Fibroblast of lung (primary cell): ENCODE measurements at regions not wholly inside any gene's neighbourhood (a gene's known extent, or its start where the extent isn't known, plus 50 kb on each side); places are given as distances from the start of the nearest gene placed in this dataset.

ENCODE experiments used
- DNase-seq, 2 donors: peaks; one replicate each; pipeline versions ENCODE4 v3.0.0 to v3.0.0-alpha.2; 2010; ENCODE audit warnings: low read depth in 2 of 2
- H2AFZ ChIP-seq: 2 replicates; pipeline ENCODE4 v1.5.1; 2012; ENCODE audit warnings: low read length, control low read depth, inconsistent platforms
- H3K27ac ChIP-seq: 2 replicates; pipeline ENCODE4 v1.5.1; 2011; ENCODE audit warnings: low read length, control low read depth; ENCODE audit not compliant: insufficient read depth
- H3K27me3 ChIP-seq: 2 replicates; pipeline ENCODE4 v1.5.1; 2011; ENCODE audit warnings: mild to moderate bottlenecking, low read length; ENCODE audit not compliant: control insufficient read depth, insufficient read depth
- H3K36me3 ChIP-seq: 2 replicates; pipeline ENCODE4 v1.5.1; 2011; ENCODE audit warnings: low read length; ENCODE audit not compliant: control insufficient read depth, insufficient read depth
- H3K4me1 ChIP-seq: 2 replicates; pipeline ENCODE4 v1.5.1; 2011; ENCODE audit warnings: low read length; ENCODE audit not compliant: control insufficient read depth, insufficient read depth; ENCODE audit errors: extremely low read depth
- H3K4me2 ChIP-seq: 2 replicates; pipeline ENCODE4 v1.5.1; 2011; ENCODE audit warnings: low read length, control low read depth; ENCODE audit not compliant: insufficient read depth; ENCODE audit errors: extremely low read depth
- H3K4me3 ChIP-seq, 4 experiments: fragments of 200-600 bp in 1 of 4; sonication (generic) in 1 of 4; replicated peaks in 1 of 4; 2 replicates each; pipeline ENCODE4 v1.5.1; 2011 to 2016; ENCODE audit warnings: low read length in 4 of 4, low read depth in 3 of 4, mild to moderate bottlenecking in 3 of 4, control low read depth in 2 of 4, inconsistent platforms in 1 of 4, mixed read lengths in 1 of 4; ENCODE audit not compliant: insufficient read depth in 1 of 4; ENCODE audit errors: control extremely low read depth in 1 of 4
- H3K79me2 ChIP-seq: 2 replicates; pipeline ENCODE4 v1.5.1; 2012; ENCODE audit warnings: mild to moderate bottlenecking, low read length, inconsistent platforms; ENCODE audit not compliant: control insufficient read depth, insufficient read depth
- H3K9ac ChIP-seq: 2 replicates; pipeline ENCODE4 v1.5.1; 2011; ENCODE audit warnings: mild to moderate bottlenecking, low read length, control low read depth; ENCODE audit not compliant: insufficient read depth
- H3K9me3 ChIP-seq: 2 replicates; pipeline ENCODE4 v1.5.1; 2012; ENCODE audit warnings: low read depth, low read length; ENCODE audit not compliant: control insufficient read depth, insufficient read depth
- H4K20me1 ChIP-seq: 2 replicates; pipeline ENCODE4 v1.5.1; 2011; ENCODE audit warnings: low read length; ENCODE audit not compliant: control insufficient read depth, insufficient read depth; ENCODE audit errors: extremely low read depth
- CTCF ChIP-seq, 2 donors: IDR thresholded peaks in 1 of 2; conservative IDR thresholded peaks in 1 of 2; 1 replicate in 1 of 2; 2 replicates in 1 of 2; pipeline ENCODE4 v1.5.1; 2011 to 2012; ENCODE audit warnings: low read length in 2 of 2, control low read depth in 1 of 2, inconsistent platforms in 1 of 2, low read depth in 1 of 2, mild to moderate bottlenecking in 1 of 2
- EZH2 ChIP-seq: IDR thresholded peaks from 2 replicates; pipeline ENCODE4 v1.5.1; 2012; ENCODE audit warnings: low read length, control low read depth, mild to moderate bottlenecking; ENCODE audit errors: missing control alignments

GRCh38 chr1:78331799-78332198 lies 159.0 kb upstream of the PTGFR start:
- no peak overlapping the region for H3K27ac ChIP-seq
- no peaks in the 10 kb centered on the region for H3K36me3 ChIP-seq
- H3K4me1 ChIP-seq, result peaks cover 2% of the 10 kb centered on the region
- no peak for DNase-seq
- H3K9ac ChIP-seq, result no peak overlapping the region
- no peak overlapping the region for H2AFZ ChIP-seq
- no peak overlapping the region for H3K4me2 ChIP-seq
- H4K20me1 ChIP-seq, result no peaks in the 10 kb centered on the region
- H3K79me2 ChIP-seq, result no peaks in the 10 kb centered on the region
- H3K27me3 ChIP-seq, result no peaks in the 10 kb centered on the region
- no peak overlapping the region for H3K4me3 ChIP-seq
- TF ChIP-seq CTCF (conservative IDR thresholded peaks at IDR 0.05 in 1 of 2, IDR thresholded peaks at IDR 0.05 in 1 of 2; ENCODE audit: low read depth in 1 of 2, low read length in 2 of 2) (no peak), EZH2 (no peak)
- no peaks in the 10 kb centered on the region for H3K9me3 ChIP-seq

- TF ChIP-seq CTCF (conservative IDR thresholded peaks at IDR 0.05 in 1 of 2, IDR thresholded peaks at IDR 0.05 in 1 of 2; ENCODE audit: low read depth in 1 of 2, low read length in 2 of 2) (peak; percentile 69 to 77), EZH2 (no peak)
- no peak overlapping the region for H3K9ac ChIP-seq
- H3K4me1 ChIP-seq, result peaks cover 2% of the 10 kb centered on the region
- H2AFZ ChIP-seq, result peak overlapping the region; percentile 47
- no peak overlapping the region for H3K4me2 ChIP-seq
- H3K27me3 ChIP-seq, result no peaks in the 10 kb centered on the region
- no peak overlapping the region for H3K27ac ChIP-seq
- H3K9me3 ChIP-seq, result no peaks in the 10 kb centered on the region
- no peaks in the 10 kb centered on the region for H3K36me3 ChIP-seq
- no peaks in the 10 kb centered on the region for H3K79me2 ChIP-seq
- H3K4me3 ChIP-seq, result no peak overlapping the region
- no peaks in the 10 kb centered on the region for H4K20me1 ChIP-seq
- peak; percentile 40 to 62 for DNase-seq
Measured at GRCh38 chr1:78333502-78333901, 157.3 kb upstream of the PTGFR start.

- no peaks in the 10 kb centered on the region for H3K36me3 ChIP-seq
- DNase-seq, result no peak
- H3K27ac ChIP-seq, result no peak overlapping the region
- no peaks in the 10 kb centered on the region for H3K79me2 ChIP-seq
- H3K4me3 ChIP-seq, result no peak overlapping the region
- H2AFZ ChIP-seq, result no peak overlapping the region
- no peak overlapping the region for H3K9ac ChIP-seq
- TF ChIP-seq EZH2 (no peak), CTCF (conservative IDR thresholded peaks at IDR 0.05 in 1 of 2, IDR thresholded peaks at IDR 0.05 in 1 of 2; ENCODE audit: low read depth in 1 of 2, low read length in 2 of 2) (no peak)
- H3K27me3 ChIP-seq, result no peaks in the 10 kb centered on the region
- no peaks in the 10 kb centered on the region for H4K20me1 ChIP-seq
- H3K4me1 ChIP-seq, result peaks cover 5% of the 10 kb centered on the region
- no peaks in the 10 kb centered on the region for H3K9me3 ChIP-seq
- no peak overlapping the region for H3K4me2 ChIP-seq
Measured at GRCh38 chr1:78334114-78334513, 156.7 kb upstream of the PTGFR start.
